Psoas muscle (tissue), 7 donors: ENCODE measurements at regions not wholly inside any gene's neighbourhood (a gene's known extent, or its start where the extent isn't known, plus 50 kb on each side); places are given as distances from the start of the nearest gene placed in this dataset.
"Not testable (repeated sequence)": the region's sequence is repeated elsewhere in the genome, so short reads cannot be mapped to it uniquely, and the experiment has no call there.

Experiments used
- ATAC-seq, 4 donors: fragments of 200-7000 bp; cut with Tn5 transposase; one replicate each; pipeline ENCODE4 v1.9.1; 2020; ENCODE audit warnings: moderate library complexity in 3 of 4, mild to moderate bottlenecking in 2 of 4
- DNase-seq, 2 donors: peaks; one replicate each; pipeline ENCODE4 v3.0.0-alpha.2; 2020
- H3K27ac ChIP-seq: fragments of 200-600 bp; one replicate; pipeline ENCODE4 v1.8.0; 2022
- H3K27me3 ChIP-seq, 3 donors: fragments of 200-600 bp in 1 of 3; one replicate each; pipeline versions ENCODE4 v1.6.1 to v1.8.0; 2013 to 2022; ENCODE audit warnings: low read length in 2 of 3, mild to moderate bottlenecking in 2 of 3, moderate library complexity in 1 of 3; ENCODE audit not compliant: insufficient read depth in 3 of 3
- H3K36me3 ChIP-seq, 2 donors: fragments of 200-600 bp in 1 of 2; one replicate each; pipeline versions ENCODE4 v1.6.1 to v1.8.0; 2013 to 2022; ENCODE audit warnings: low read depth in 1 of 2, mild to moderate bottlenecking in 1 of 2, moderate library complexity in 1 of 2; ENCODE audit not compliant: insufficient read depth in 1 of 2
- H3K4me1 ChIP-seq: fragments of 200-600 bp; one replicate; pipeline ENCODE4 v1.8.0; 2022
- H3K4me3 ChIP-seq: fragments of 200-600 bp; one replicate; pipeline ENCODE4 v1.8.0; 2022; ENCODE audit warnings: mild to moderate bottlenecking
- H3K9me3 ChIP-seq: fragments of 200-600 bp; one replicate; pipeline ENCODE4 v1.8.0; 2022
- CTCF ChIP-seq: fragments of 200-600 bp; IDR thresholded peaks from one replicate; pipeline ENCODE4 v1.8.0; 2022; ENCODE audit warnings: antibody characterized with exemption
- WGBS, 3 donors: extraction: QIAGEN DNeasy Blood & Tissue Kit; methylation state at CpG; one replicate each; pipeline versions ENCODE4 v1.1.6 to v1.1.7; 2013; 5-methylcytosine and 5-hydroxymethylcytosine counted together
- intact Hi-C, 2 donors: fragments of 100-400 bp; cut with DNase I; formaldehyde crosslinking; loops; one replicate each; pipeline versions ENCODE4 v1.11.0 to v1.14.2; 2022
- donor health status: healthy with polysubstance abuse.
- donor health status: DM: no; HTN: no; CAD: no; lungs with moderate emphysema.
- donor health status: Bipolar disorder and iron deficiency.
- donor health status: healthy.
- donor health status: DM: yes; HTN: yes; CAD: no.
- donor health status: DM: no; HTN: no; CAD: no.
- donor health status: DM: yes; HTN: yes; CAD: no.

- no peaks in the 10 kb centered on the region for H3K27me3 ChIP-seq
- no peak overlapping the region for H3K4me3 ChIP-seq
- TF ChIP-seq CTCF: no peak
- intact Hi-C loops: no loop called here
- no peaks in the 10 kb centered on the region for H3K36me3 ChIP-seq
- DNase-seq (no peak), ATAC-seq (no peak)
- no peaks in the 10 kb centered on the region for H3K4me1 ChIP-seq
- no peak overlapping the region for H3K27ac ChIP-seq
- H3K9me3 ChIP-seq: no peaks in the 10 kb centered on the region
Measured at GRCh38 chr3:165607221-165607620, 230.0 kb downstream of the BCHE start.

- no peaks in the 10 kb centered on the region for H3K9me3 ChIP-seq
- 87 to 90% (median 89%) methylated on average over 2 of the region's 2 CpGs for WGBS, 3 donors
- H3K4me1 ChIP-seq: no peaks in the 10 kb centered on the region
- DNase-seq (no peak), ATAC-seq (no peak)
- H3K27me3 ChIP-seq: no peaks in the 10 kb centered on the region
- H3K36me3 ChIP-seq: no peaks in the 10 kb centered on the region
- TF ChIP-seq CTCF: no peak
- H3K27ac ChIP-seq: no peak overlapping the region
- no peak overlapping the region for H3K4me3 ChIP-seq
- intact Hi-C loops: no loop called here
Measured at GRCh38 chr3:165603196-165603595, 234.0 kb downstream of the BCHE start.

- H3K9me3 ChIP-seq, H3K27me3 ChIP-seq, ATAC-seq, DNase-seq, H3K4me3 ChIP-seq, H3K27ac ChIP-seq, intact Hi-C loops, H3K4me1 ChIP-seq, H3K36me3 ChIP-seq: not testable (repeated sequence)
- WGBS, 3 donors: 82 to 98% (median 93%) methylated on average over 12 to 13 of the region's 13 CpGs
Measured at GRCh38 chr3:165572566-165572965, 264.7 kb downstream of the BCHE start.

- Histone ChIP-seq H3K9me3 (no peaks in the 10 kb centered on the region), H3K27ac (no peak overlapping the region), H3K4me1 (no peaks in the 10 kb centered on the region), H3K36me3 (no peaks in the 10 kb centered on the region), H3K27me3 (no peaks in the 10 kb centered on the region), H3K4me3 (no peak overlapping the region)
- no peak for TF ChIP-seq CTCF
- no peak for ATAC-seq
- intact Hi-C loops: no loop called here
- no peak for DNase-seq
- WGBS, 3 donors: 60 to 73% (median 73%) methylated on average over 1 of the region's 1 CpG
Measured at GRCh38 chr3:165568907-165569462, 268.2 kb downstream of the BCHE start.

GRCh38 chr3:165555785-165556184 lies 281.4 kb downstream of the BCHE start:
- H3K27me3 ChIP-seq: no peaks in the 10 kb centered on the region
- no peaks in the 10 kb centered on the region for H3K4me1 ChIP-seq
- H3K4me3 ChIP-seq: no peak overlapping the region
- ATAC-seq (no peak), DNase-seq (no peak)
- WGBS, 3 donors: 69 to 84% (median 78%) methylated on average over 2 of the region's 2 CpGs
- intact Hi-C loops: no loop called here
- H3K36me3 ChIP-seq: no peaks in the 10 kb centered on the region
- H3K9me3 ChIP-seq: no peaks in the 10 kb centered on the region
- TF ChIP-seq CTCF: no peak
- no peak overlapping the region for H3K27ac ChIP-seq
